Sigmoid colon (tissue), 6 donors: ENCODE measurements at regions not wholly inside any gene's neighbourhood (a gene's known extent, or its start where the extent isn't known, plus 50 kb on each side); places are given as distances from the start of the nearest gene placed in this dataset.

Experiments used
- DNase-seq: peaks from one replicate; pipeline ENCODE4 v3.0.0-alpha.2; 2019
- H3K27ac ChIP-seq, 4 donors: fragments of 200-600 bp; sonication (generic); one replicate each; pipeline ENCODE4 v1.5.1; 2016 to 2019; ENCODE audit warnings: mild to moderate bottlenecking in 1 of 4
- H3K27me3 ChIP-seq, 3 donors: fragments of 200-600 bp; sonication (generic); one replicate each; pipeline ENCODE4 v1.5.1; 2019; ENCODE audit warnings: mild to moderate bottlenecking in 1 of 3
- H3K36me3 ChIP-seq, 4 donors: fragments of 200-600 bp; sonication (generic); one replicate each; pipeline ENCODE4 v1.5.1; 2016 to 2019
- H3K4me1 ChIP-seq, 4 donors: fragments of 200-600 bp; sonication (generic); one replicate each; pipeline ENCODE4 v1.5.1; 2017 to 2019
- H3K4me3 ChIP-seq, 4 donors: fragments of 200-600 bp; sonication (generic); one replicate each; pipeline ENCODE4 v1.5.1; 2017 to 2019; ENCODE audit warnings: mild to moderate bottlenecking in 2 of 4, moderate library complexity in 1 of 4
- H3K9me3 ChIP-seq, 4 donors: fragments of 200-600 bp in 3 of 4; sonication (generic) in 3 of 4; one replicate each; pipeline versions ENCODE4 v1.5.1 to v1.6.1; 2013 to 2019
- CTCF ChIP-seq, 4 experiments: fragments of 450-650 bp in 3 of 4; fragments of 200-600 bp in 1 of 4; IDR thresholded peaks; one replicate each; pipeline ENCODE4 v1.5.1; 2016 to 2019; ENCODE audit warnings: antibody characterized with exemption in 4 of 4, mild to moderate bottlenecking in 3 of 4, moderate library complexity in 2 of 4
- EP300 ChIP-seq, 4 donors: sonication (generic); formaldehyde crosslinking; IDR thresholded peaks; one replicate each; pipeline ENCODE4 v1.6.1; 2017; ENCODE audit warnings: antibody characterized with exemption in 4 of 4
- POLR2A ChIP-seq, 2 donors: fragments of 450-650 bp; IDR thresholded peaks; one replicate each; pipeline ENCODE4 v1.6.1; 2016; ENCODE audit warnings: antibody characterized with exemption in 2 of 2, mild to moderate bottlenecking in 2 of 2, moderate library complexity in 2 of 2
- POLR2AphosphoS5 ChIP-seq, 4 donors: sonication (generic); formaldehyde crosslinking; IDR thresholded peaks; one replicate each; pipeline ENCODE4 v1.6.1; 2017; ENCODE audit warnings: antibody characterized with exemption in 4 of 4
- WGBS, 2 donors: extraction: QIAGEN DNeasy Blood & Tissue Kit; methylation state at CpG; one replicate each; pipeline ENCODE4 v1.1.7; 2013; 5-methylcytosine and 5-hydroxymethylcytosine counted together
- intact Hi-C: fragments of 100-400 bp; cut with DNase I; formaldehyde crosslinking; loops from one replicate; pipeline ENCODE4 v1.15.1; 2023
- donor health status: healthy with polysubstance abuse.
- donor health status: healthy.

- H3K27ac ChIP-seq: no peak overlapping the region
- no peaks in the 10 kb centered on the region for H3K4me1 ChIP-seq
- no peaks in the 10 kb centered on the region for H3K36me3 ChIP-seq
- intact Hi-C loops: no loop called here
- WGBS, 2 donors: 30 to 62% methylated on average over 1 of the region's 1 CpG
- no peak for TF ChIP-seq CTCF (IDR thresholded peaks at IDR 0.05)
- TF ChIP-seq EP300 (IDR thresholded peaks at IDR 0.05): no peak
- TF ChIP-seq POLR2AphosphoS5 (IDR thresholded peaks at IDR 0.05): no peak
- TF ChIP-seq POLR2A (IDR thresholded peaks at IDR 0.05): no peak
- no peak for DNase-seq
- H3K4me3 ChIP-seq: no peak overlapping the region
- H3K27me3 ChIP-seq: no peaks in the 10 kb centered on the region
- H3K9me3 ChIP-seq: peaks cover 0 to 2% (median 0%) of the 10 kb centered on the region in 4 donors
Observed at GRCh38 chr4:45765521-45765920, 358.3 kb downstream of the GABRG1 start.

- H3K9me3 ChIP-seq: no peaks in the 10 kb centered on the region
- no peak overlapping the region for H3K4me3 ChIP-seq
- H3K27ac ChIP-seq: no peak overlapping the region
- no peaks in the 10 kb centered on the region for H3K27me3 ChIP-seq
- no peak for DNase-seq
- no peaks in the 10 kb centered on the region for H3K36me3 ChIP-seq
- TF ChIP-seq POLR2AphosphoS5 (IDR thresholded peaks at IDR 0.05): no peak
- no peak for TF ChIP-seq CTCF (IDR thresholded peaks at IDR 0.05)
- TF ChIP-seq EP300 (IDR thresholded peaks at IDR 0.05): no peak
- TF ChIP-seq POLR2A (IDR thresholded peaks at IDR 0.05): no peak
- intact Hi-C loops: no loop called here
- WGBS, 2 donors: 75 to 86% methylated on average over 4 of the region's 4 CpGs
- H3K4me1 ChIP-seq: peaks cover 0 to 16% (median 12%) of the 10 kb centered on the region in 4 donors
Observed at GRCh38 chr4:45751877-45752530, 371.9 kb downstream of the GABRG1 start.

GRCh38 chr4:45750721-45751120 lies 373.1 kb downstream of the GABRG1 start:
- no peak overlapping the region for H3K27ac ChIP-seq
- H3K36me3 ChIP-seq: no peaks in the 10 kb centered on the region
- 58 to 68% methylated on average over 2 of the region's 2 CpGs for WGBS, 2 donors
- intact Hi-C loops: no loop called here
- TF ChIP-seq EP300 (IDR thresholded peaks at IDR 0.05) (no peak), POLR2A (IDR thresholded peaks at IDR 0.05) (no peak), POLR2AphosphoS5 (IDR thresholded peaks at IDR 0.05) (no peak), CTCF (IDR thresholded peaks at IDR 0.05) (no peak)
- no peak overlapping the region for H3K4me3 ChIP-seq
- H3K4me1 ChIP-seq: peaks cover 0 to 16% (median 12%) of the 10 kb centered on the region in 4 donors
- DNase-seq: no peak
- no peaks in the 10 kb centered on the region for H3K27me3 ChIP-seq
- H3K9me3 ChIP-seq: no peaks in the 10 kb centered on the region

GRCh38 chr4:45745741-45746140 lies 378.1 kb downstream of the GABRG1 start:
- no peak for TF ChIP-seq POLR2A (IDR thresholded peaks at IDR 0.05)
- no peak for TF ChIP-seq POLR2AphosphoS5 (IDR thresholded peaks at IDR 0.05)
- TF ChIP-seq EP300 (IDR thresholded peaks at IDR 0.05): no peak
- no peak for TF ChIP-seq CTCF (IDR thresholded peaks at IDR 0.05)
- intact Hi-C loops: no loop called here
- WGBS, 2 donors: 89 to 93% methylated on average over 3 of the region's 3 CpGs

GRCh38 chr4:45741897-45742296 lies 382.0 kb downstream of the GABRG1 start:
- no peaks in the 10 kb centered on the region for H3K27me3 ChIP-seq
- peaks cover 0 to 6% (median 3%) of the 10 kb centered on the region in 4 donors for H3K9me3 ChIP-seq
- no peak overlapping the region for H3K4me3 ChIP-seq
- WGBS, 2 donors: 28 to 76% methylated on average over 1 of the region's 1 CpG
- no peak overlapping the region for H3K27ac ChIP-seq
- intact Hi-C loops: no loop called here
- H3K36me3 ChIP-seq: no peaks in the 10 kb centered on the region
- DNase-seq: no peak
- TF ChIP-seq POLR2AphosphoS5 (IDR thresholded peaks at IDR 0.05) (no peak), EP300 (IDR thresholded peaks at IDR 0.05) (no peak), CTCF (IDR thresholded peaks at IDR 0.05) (no peak)
- H3K4me1 ChIP-seq: no peaks in the 10 kb centered on the region

More at GRCh38 chr4:45745741-45746140, 378.1 kb downstream of the GABRG1 start:
- peaks cover 0 to 2% (median 0%) of the 10 kb centered on the region in 4 donors for H3K4me1 ChIP-seq
- H3K9me3 ChIP-seq: peaks cover 0 to 2% (median under 1%) of the 10 kb centered on the region in 4 donors
- no peaks in the 10 kb centered on the region for H3K36me3 ChIP-seq
- H3K4me3 ChIP-seq: no peak overlapping the region
- no peak for DNase-seq
- H3K27ac ChIP-seq: no peak overlapping the region
- no peaks in the 10 kb centered on the region for H3K27me3 ChIP-seq
